ENCODE measurements at regions not wholly inside any gene's neighbourhood (a gene's known extent, or its start where the extent isn't known, plus 50 kb on each side); places are given as distances from the start of the nearest gene placed in this dataset.

DNA sequence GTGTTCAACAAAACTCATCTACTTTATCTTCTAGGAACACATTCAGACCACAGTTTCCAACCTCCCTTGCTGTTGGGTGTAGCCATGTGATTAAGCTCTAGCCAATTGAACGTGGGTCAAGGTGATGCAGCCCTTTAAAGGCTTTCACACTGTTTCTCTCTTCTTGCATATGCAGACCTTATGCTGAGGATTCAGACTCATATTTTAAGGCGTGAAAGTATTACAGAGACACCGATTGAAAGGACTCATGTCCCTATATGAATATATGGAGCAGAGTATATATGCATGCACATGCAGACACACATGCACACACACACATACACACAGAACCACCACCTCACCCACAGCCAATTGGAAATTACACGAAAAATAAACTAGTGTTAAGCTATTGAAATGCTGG lies 214.3 kb upstream of the NR5A2 start:
- WGBS, 2 donors = 71 to 78% methylated on average over 4 of the region's 4 CpGs
- TF ChIP-seq, protein P1, sequence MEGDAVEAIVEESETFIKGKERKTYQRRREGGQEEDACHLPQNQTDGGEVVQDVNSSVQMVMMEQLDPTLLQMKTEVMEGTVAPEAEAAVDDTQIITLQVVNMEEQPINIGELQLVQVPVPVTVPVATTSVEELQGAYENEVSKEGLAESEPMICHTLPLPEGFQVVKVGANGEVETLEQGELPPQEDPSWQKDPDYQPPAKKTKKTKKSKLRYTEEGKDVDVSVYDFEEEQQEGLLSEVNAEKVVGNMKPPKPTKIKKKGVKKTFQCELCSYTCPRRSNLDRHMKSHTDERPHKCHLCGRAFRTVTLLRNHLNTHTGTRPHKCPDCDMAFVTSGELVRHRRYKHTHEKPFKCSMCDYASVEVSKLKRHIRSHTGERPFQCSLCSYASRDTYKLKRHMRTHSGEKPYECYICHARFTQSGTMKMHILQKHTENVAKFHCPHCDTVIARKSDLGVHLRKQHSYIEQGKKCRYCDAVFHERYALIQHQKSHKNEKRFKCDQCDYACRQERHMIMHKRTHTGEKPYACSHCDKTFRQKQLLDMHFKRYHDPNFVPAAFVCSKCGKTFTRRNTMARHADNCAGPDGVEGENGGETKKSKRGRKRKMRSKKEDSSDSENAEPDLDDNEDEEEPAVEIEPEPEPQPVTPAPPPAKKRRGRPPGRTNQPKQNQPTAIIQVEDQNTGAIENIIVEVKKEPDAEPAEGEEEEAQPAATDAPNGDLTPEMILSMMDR (IDR thresholded peaks at IDR 0.05) = no peak
- DNase-seq (no peak), ATAC-seq (no peak), FAIRE-seq (no peak)
- H3K36me3 ChIP-seq = no peaks in the 10 kb centered on the region
- no peaks in the 10 kb centered on the region for H3K9me3 ChIP-seq
- intact Hi-C loops (cut with DNase I) = no loop called here
- H3K27me3 ChIP-seq = no peaks in the 10 kb centered on the region
- H3K27ac ChIP-seq = no peak overlapping the region
- H3K4me1 ChIP-seq = no peaks in the 10 kb centered on the region
- H3K4me3 ChIP-seq = no peak overlapping the region

DNA sequence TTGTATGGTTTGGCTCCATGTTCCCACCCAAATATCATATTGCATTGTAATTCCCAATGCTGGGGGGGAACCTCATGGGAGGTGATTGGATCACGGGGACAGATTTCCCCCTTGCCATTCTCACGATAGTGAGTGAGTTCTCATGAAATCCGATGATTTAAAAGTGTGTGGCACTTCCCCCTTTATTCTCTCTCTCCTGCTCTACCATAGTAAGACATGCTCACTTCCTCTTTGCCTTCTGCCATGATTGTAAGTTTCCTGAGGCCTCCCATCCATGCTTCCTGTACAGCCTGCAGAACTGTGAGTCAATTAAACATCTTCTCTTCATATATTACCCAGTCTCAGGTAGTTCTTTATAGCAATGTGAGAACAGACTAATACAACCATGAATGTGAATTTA lies 211.6 kb upstream of the NR5A2 start:
- 57 to 91% methylated on average over 3 of the region's 3 CpGs for WGBS, 2 donors
- Histone ChIP-seq H3K27me3 (no peaks in the 10 kb centered on the region), H3K4me3 (no peak overlapping the region), H3K27ac (no peak overlapping the region), H3K36me3 (no peaks in the 10 kb centered on the region), H3K9me3 (no peaks in the 10 kb centered on the region), H3K4me1 (no peaks in the 10 kb centered on the region)
- no peak for FAIRE-seq
- intact Hi-C loops (cut with DNase I) = no loop called here
- DNase-seq = no peak
- ATAC-seq = no peak
- TF ChIP-seq, protein P1 (IDR thresholded peaks at IDR 0.05) = no peak

DNA sequence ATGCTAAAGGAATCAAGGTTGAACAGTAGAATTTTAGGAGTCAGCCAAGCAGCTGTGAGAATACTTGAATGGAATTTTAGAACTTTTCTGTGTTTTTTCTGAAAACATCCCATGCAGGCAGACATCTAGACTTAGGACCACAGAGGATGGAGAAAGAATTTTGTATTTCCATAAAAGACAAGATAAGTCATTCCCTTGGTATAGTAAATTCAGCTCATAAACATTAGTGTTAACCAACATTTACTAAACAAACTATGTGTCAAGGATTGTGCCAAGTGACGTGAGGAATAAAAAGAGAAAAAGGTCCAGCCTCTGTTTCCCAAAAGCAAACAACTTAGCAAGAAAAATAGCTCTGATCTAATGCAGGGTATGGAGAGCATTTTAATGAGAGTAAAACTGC lies 210.2 kb upstream of the NR5A2 start:
- H3K9me3 ChIP-seq = no peaks in the 10 kb centered on the region
- H3K27me3 ChIP-seq = no peaks in the 10 kb centered on the region
- DNase-seq = no peak
- WGBS, 2 donors = 65 to 83% methylated on average over 1 of the region's 1 CpG
- no peak for ATAC-seq
- H3K4me1 ChIP-seq = no peaks in the 10 kb centered on the region
- no peaks in the 10 kb centered on the region for H3K36me3 ChIP-seq
- intact Hi-C loops (cut with DNase I) = no loop called here
- no peak overlapping the region for H3K4me3 ChIP-seq
- FAIRE-seq = no peak
- TF ChIP-seq, protein P1 (IDR thresholded peaks at IDR 0.05) = no peak
- H3K27ac ChIP-seq = no peak overlapping the region

DNA sequence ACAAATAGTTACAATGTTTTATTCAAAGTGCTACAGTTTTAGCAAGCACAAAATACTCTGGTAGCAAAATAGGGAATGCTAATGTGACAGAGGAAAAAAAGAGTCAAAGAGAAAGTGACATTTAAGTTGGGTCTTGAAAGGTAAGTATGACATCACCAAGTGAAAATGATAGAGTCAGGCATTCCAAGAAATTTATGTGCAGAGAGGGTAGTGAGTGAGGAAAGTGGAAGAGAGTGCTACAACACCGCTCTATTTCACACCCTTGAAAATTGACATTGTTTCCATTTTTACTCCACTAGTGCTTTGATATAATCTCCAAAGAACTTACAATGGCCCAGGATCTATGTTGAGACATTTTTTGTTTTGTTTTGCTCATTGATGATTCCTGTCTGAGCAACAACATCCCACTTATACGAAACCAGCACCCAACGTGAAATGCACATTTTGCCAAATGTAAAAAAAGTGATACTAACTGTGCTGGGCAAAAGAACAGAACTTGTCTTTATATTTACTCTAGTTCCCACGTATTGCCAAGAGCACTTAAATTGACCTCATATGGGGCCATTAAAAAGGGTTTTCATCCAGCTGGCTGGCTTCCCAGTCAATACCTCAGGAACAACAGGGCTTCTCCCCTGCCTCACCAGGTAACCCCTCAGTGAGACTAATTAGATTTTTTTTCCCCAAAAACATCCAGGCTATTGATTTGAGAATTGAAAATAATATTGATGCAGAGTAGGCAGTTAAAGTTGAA lies 206.3 kb upstream of the NR5A2 start:
- DNase-seq = no peak
- Histone ChIP-seq H3K4me1 (no peaks in the 10 kb centered on the region), H3K4me3 (no peak overlapping the region), H3K9me3 (no peaks in the 10 kb centered on the region), H3K27me3 (no peaks in the 10 kb centered on the region), H3K36me3 (no peaks in the 10 kb centered on the region), H3K27ac (no peak overlapping the region)
- WGBS, 2 donors = 38 to 46% methylated on average over 4 of the region's 4 CpGs
- no peak for FAIRE-seq
- TF ChIP-seq, protein P1 (IDR thresholded peaks at IDR 0.05) = no peak
- intact Hi-C loops (cut with DNase I) = no loop called here
- ATAC-seq = no peak

DNA sequence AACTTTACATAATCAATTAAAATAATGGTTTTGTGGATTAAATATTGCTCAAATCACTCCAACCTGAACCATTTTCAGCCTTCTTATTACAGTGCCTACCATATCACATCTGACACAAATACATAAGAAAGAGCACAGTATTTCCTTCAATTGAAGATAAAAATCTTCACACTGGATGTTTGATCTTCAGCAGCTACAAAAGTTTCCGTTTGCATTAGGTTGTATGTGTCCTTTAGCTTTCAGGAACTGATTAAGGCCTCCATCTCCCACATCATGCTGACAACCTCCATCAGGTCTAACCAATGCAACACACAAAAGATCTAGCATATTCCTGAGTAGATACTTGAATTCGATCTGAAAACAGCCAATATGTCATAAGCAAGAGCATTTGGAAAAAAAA lies 195.1 kb upstream of the NR5A2 start:
- intact Hi-C loops (cut with DNase I) = no loop called here
- Histone ChIP-seq H3K27ac (no peak overlapping the region), H3K27me3 (no peaks in the 10 kb centered on the region), H3K4me3 (no peak overlapping the region), H3K4me1 (no peaks in the 10 kb centered on the region), H3K36me3 (no peaks in the 10 kb centered on the region), H3K9me3 (no peaks in the 10 kb centered on the region)
- no peak for ATAC-seq
- WGBS, 2 donors = 62 to 68% methylated on average over 2 of the region's 2 CpGs
- no peak for DNase-seq
- FAIRE-seq = no peak
- TF ChIP-seq, protein P1 (IDR thresholded peaks at IDR 0.05) = no peak
